Panc1 (cell line): ENCODE measurements at regions not wholly inside any gene's neighbourhood (a gene's known extent, or its start where the extent isn't known, plus 50 kb on each side); places are given as distances from the start of the nearest gene placed in this dataset.

Experiments used
- POLR2AphosphoS5 ChIP-seq: IDR thresholded peaks from 2 replicates; pipeline ENCODE4 v1.6.1; 2012; ENCODE audit warnings: mild to moderate bottlenecking, low read depth, low read length, moderate library complexity
- TF ChIP-seq, protein P1 (sequence below): fragments of 450-650 bp; IDR thresholded peaks from 2 replicates; pipeline ENCODE4 v1.5.1; 2017; ENCODE audit warnings: mild to moderate bottlenecking

DNA sequence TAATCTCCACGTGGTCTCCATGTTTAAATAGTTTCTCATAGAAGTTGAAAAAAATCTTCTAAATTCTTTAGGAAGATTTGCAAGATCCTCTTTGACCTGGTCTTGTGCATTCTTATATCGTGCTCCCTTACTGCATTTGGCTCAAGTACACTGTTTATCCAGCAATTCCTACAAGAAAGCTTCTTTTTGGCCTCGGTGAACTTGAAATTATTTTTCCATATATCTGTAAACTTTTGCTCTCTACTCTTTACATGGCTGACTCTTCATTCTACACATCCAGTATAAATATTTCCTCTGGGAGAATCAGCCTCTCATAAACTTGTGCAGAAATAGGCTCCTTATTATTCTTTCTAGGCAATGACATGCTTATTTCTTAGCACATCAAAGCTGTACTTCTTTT, 1457.9 kb upstream of the PRR20A start:
- TF ChIP-seq, protein P1, sequence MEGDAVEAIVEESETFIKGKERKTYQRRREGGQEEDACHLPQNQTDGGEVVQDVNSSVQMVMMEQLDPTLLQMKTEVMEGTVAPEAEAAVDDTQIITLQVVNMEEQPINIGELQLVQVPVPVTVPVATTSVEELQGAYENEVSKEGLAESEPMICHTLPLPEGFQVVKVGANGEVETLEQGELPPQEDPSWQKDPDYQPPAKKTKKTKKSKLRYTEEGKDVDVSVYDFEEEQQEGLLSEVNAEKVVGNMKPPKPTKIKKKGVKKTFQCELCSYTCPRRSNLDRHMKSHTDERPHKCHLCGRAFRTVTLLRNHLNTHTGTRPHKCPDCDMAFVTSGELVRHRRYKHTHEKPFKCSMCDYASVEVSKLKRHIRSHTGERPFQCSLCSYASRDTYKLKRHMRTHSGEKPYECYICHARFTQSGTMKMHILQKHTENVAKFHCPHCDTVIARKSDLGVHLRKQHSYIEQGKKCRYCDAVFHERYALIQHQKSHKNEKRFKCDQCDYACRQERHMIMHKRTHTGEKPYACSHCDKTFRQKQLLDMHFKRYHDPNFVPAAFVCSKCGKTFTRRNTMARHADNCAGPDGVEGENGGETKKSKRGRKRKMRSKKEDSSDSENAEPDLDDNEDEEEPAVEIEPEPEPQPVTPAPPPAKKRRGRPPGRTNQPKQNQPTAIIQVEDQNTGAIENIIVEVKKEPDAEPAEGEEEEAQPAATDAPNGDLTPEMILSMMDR = no peak
- no peak for TF ChIP-seq POLR2AphosphoS5
